ENCODE measurements at regions not wholly inside any gene's neighbourhood (a gene's known extent, or its start where the extent isn't known, plus 50 kb on each side); places are given as distances from the start of the nearest gene placed in this dataset.

DNA sequence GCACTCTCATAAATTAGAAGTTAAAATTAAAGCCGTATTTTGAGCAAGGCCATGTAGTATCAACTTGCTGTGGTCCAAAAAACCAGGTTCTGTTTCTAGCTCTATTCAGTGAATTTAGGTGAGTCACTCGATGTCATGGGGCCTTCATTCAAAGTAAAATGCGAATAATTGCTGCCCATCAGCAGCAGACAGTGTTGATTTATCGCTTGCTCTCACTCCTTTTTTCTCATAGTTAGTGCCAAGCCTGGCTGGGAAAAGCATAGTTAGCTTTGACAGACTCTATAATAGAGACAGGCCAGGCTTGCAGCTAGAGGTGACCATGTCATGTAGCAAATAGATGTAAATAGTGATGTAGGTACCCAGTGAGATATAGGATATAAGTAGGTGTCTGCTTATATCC is 136.0 kb downstream of the EDN1 start:
- Histone ChIP-seq H3K4me1 (ENCODE audit: insufficient read depth, low read length) (no peaks in the 10 kb centered on the region), H3K4me3 (ENCODE audit: low read length) (no peak overlapping the region), H3K9me3 (ENCODE audit: low read depth, low read length) (no peaks in the 10 kb centered on the region), H3K27me3 (ENCODE audit: insufficient read depth, low read length) (no peaks in the 10 kb centered on the region)

DNA sequence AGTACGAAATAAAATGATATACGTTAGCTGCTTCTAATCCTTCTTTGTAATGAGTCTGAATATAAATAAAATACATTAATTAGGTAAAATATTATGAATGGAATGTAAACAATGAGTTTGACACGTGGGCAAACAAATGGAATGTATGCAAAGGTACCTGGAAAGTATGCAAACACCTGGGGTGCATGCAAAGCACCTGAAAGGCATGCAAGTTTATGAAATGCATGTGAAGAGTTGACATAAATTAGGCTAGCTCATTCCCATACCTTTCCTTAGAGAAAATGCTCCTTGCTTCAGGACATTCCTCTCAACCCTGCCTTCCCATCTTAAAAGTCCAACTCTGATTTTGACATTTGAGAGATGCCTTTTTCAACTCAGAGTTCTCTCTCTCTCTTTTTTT is 140.9 kb downstream of the EDN1 start:
- no peaks in the 10 kb centered on the region for H3K9me3 ChIP-seq (ENCODE audit: low read depth, low read length)
- no peaks in the 10 kb centered on the region for H3K4me1 ChIP-seq (ENCODE audit: insufficient read depth, low read length)
- H3K27me3 ChIP-seq (ENCODE audit: insufficient read depth, low read length), result no peaks in the 10 kb centered on the region
- no peak overlapping the region for H3K4me3 ChIP-seq (ENCODE audit: low read length)

DNA sequence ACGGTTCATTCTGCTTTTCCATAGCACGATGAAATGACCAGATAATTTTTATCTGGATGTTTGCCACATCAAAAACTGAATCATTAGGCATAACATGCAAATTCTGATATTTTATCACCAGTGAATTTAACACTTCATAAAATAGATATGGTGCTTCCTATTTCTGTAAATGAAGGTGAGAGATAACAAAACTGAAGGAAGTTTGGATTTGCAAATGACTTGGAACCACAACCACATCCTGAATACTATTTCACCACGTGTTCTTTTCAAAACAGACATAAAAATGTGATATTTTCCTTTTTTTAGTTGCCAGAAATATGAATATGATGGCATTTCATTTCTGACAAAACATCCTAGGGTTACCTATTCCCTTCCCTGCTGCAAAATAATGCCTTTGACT is 146.1 kb downstream of the EDN1 start:
- Histone ChIP-seq H3K4me1 (ENCODE audit: insufficient read depth, low read length) (no peaks in the 10 kb centered on the region), H3K9me3 (ENCODE audit: low read depth, low read length) (no peaks in the 10 kb centered on the region), H3K4me3 (ENCODE audit: low read length) (no peak overlapping the region), H3K27me3 (ENCODE audit: insufficient read depth, low read length) (no peaks in the 10 kb centered on the region)

DNA sequence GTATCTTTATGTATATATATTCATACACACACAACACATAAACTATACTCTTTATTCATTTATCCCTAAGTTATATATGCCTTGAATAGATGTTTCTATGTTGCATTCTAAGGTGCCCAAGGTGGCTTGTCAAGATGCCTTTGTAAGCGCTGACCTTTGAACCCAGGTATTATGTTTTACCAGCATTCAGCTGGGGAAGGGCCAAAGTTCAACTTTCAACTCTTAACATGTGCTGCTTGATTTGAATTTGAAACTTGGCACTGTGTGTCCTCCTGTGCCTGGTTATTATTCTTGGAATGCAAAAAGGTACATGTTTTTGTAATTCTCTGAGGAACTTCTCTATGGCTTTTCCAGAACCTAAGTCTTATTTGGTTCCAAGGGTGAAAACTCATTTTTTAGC is 146.5 kb downstream of the EDN1 start:
- H3K27me3 ChIP-seq (ENCODE audit: insufficient read depth, low read length), result no peaks in the 10 kb centered on the region
- H3K4me3 ChIP-seq (ENCODE audit: low read length), result no peak overlapping the region
- no peaks in the 10 kb centered on the region for H3K9me3 ChIP-seq (ENCODE audit: low read depth, low read length)
- no peaks in the 10 kb centered on the region for H3K4me1 ChIP-seq (ENCODE audit: insufficient read depth, low read length)

DNA sequence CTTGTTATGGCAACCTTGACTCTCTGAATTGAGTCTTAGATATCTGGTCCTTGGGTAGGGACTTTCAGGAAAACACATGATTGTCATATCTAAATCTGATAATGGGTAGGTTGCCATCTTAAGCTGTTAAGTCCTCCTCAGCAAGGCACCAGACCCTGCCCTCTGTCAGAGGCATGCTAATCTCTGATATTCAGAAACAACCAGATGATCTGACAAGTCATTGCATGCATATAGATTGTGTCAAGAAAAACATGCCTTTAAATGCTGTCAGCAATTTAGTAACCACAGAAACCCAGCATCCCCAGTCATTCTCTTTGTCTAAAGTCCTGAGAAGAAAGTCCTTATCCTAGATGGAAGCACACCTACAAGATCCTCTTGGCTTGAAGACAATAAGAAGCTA is 149.1 kb downstream of the EDN1 start:
- no peaks in the 10 kb centered on the region for H3K4me1 ChIP-seq (ENCODE audit: insufficient read depth, low read length)
- no peaks in the 10 kb centered on the region for H3K9me3 ChIP-seq (ENCODE audit: low read depth, low read length)
- H3K27me3 ChIP-seq (ENCODE audit: insufficient read depth, low read length), result no peaks in the 10 kb centered on the region
- no peak overlapping the region for H3K4me3 ChIP-seq (ENCODE audit: low read length)

DNA sequence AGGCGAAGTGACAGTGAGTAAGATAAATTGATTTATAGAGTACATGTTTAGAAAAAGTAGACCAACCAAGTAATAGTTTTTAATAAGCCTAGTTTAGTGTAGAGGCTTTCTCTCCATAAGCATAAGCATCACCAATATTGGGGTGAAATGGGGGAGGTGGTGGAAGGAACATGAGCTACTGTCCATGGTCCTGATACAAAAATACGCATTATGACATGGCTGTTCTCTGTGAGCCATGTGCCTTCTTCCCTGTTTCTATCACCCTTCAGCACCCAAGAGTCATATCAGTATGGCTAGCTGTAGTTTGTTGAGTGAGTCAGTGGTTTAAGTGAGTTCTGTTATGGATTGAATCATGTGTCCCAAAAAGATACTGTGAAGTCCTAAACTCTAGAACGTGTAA is 150.8 kb downstream of the EDN1 start:
- H3K27me3 ChIP-seq (ENCODE audit: insufficient read depth, low read length), result no peaks in the 10 kb centered on the region
- H3K9me3 ChIP-seq (ENCODE audit: low read depth, low read length), result no peaks in the 10 kb centered on the region
- H3K4me3 ChIP-seq (ENCODE audit: low read length), result no peak overlapping the region
- H3K4me1 ChIP-seq (ENCODE audit: insufficient read depth, low read length), result no peaks in the 10 kb centered on the region

DNA sequence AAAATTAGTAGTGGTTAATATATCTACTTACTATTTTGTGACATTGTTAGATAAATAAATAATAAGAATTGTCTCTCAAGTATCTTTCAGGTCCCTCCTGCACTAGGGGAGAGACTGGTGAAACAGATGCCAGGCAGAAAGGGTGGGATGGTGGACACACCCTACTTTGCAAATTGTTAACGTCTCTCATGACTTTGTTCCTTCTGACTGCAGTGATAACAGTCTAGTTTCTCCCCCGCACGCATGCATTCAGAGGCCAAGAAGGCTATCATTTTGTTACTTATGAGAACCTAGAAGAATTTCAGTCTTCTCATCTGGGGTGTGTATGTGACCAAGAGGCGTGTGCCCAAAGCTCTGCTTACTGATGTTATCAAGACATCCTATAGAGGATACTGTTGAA is 152.3 kb downstream of the EDN1 start:
- Histone ChIP-seq H3K27me3 (ENCODE audit: insufficient read depth, low read length) (no peaks in the 10 kb centered on the region), H3K9me3 (ENCODE audit: low read depth, low read length) (no peaks in the 10 kb centered on the region), H3K4me3 (ENCODE audit: low read length) (no peak overlapping the region), H3K4me1 (ENCODE audit: insufficient read depth, low read length) (no peaks in the 10 kb centered on the region)

DNA sequence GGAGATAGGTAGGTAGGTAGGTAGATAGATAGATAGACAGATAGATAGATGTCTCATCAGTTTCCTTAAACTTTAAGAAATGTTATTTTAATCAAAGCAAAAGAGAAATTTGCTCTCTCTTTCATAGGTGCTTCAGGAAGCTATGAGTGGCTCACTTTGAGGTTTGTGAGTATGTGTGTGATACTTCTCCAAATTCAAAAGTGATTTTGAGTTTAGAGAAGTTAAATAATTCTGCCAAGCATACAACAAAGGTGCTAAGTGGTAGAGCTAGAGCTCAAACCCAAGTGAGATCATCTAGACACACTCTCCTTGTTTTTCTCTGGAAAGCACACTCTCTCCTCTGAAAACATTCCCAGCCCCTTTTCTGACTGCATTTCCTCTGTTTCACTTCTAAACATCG is 156.2 kb downstream of the EDN1 start:
- Histone ChIP-seq H3K4me3 (ENCODE audit: low read length) (no peak overlapping the region), H3K9me3 (ENCODE audit: low read depth, low read length) (no peaks in the 10 kb centered on the region), H3K4me1 (ENCODE audit: insufficient read depth, low read length) (no peaks in the 10 kb centered on the region)

DNA sequence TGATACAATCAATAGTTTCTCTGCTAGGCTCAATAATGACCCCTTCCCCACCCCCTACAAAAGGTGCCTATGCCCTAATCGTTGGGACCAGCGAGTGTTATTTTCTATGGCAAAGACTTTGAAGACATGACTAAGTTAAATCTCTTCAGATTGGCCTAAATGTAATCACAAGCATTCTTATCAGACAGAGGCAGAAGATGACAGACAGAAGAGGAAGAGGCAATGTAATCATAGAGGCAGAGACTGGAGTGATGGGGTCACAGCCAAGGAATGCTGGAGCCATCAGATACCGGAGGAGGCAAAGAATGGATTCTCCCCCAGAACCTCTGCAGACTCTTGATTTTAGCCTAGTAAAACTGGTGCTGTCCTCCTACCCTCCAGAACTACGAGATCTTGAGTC is 159.3 kb downstream of the EDN1 start:
- Histone ChIP-seq H3K27me3 (ENCODE audit: insufficient read depth, low read length) (no peaks in the 10 kb centered on the region), H3K4me3 (ENCODE audit: low read length) (no peak overlapping the region), H3K4me1 (ENCODE audit: insufficient read depth, low read length) (no peaks in the 10 kb centered on the region), H3K9me3 (ENCODE audit: low read depth, low read length) (no peaks in the 10 kb centered on the region)

More for the DNA sequence above, 156.2 kb downstream of the EDN1 start:
- H3K27me3 ChIP-seq (ENCODE audit: insufficient read depth, low read length), result no peaks in the 10 kb centered on the region

DNA sequence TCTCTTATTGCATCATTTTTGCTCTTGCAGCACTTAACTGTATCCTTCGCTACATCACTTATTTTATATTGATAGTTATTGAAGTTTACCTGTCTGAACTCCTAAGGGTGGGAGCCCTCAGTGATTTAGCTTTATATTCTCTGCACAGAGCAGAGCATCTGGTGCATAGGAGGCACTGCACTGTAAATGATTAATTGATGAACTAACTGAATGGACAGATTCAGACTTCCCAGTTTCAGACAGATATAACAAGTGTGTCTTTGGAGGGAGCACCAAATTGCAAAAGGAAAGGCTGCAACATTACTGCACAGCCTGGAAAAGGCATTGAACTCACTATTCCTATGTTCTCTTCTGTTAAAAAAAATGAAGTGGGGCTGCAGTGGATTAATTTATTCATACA is 160.3 kb downstream of the EDN1 start:
- no peaks in the 10 kb centered on the region for H3K9me3 ChIP-seq (ENCODE audit: low read depth, low read length)
- H3K4me1 ChIP-seq (ENCODE audit: insufficient read depth, low read length), result no peaks in the 10 kb centered on the region
- H3K27me3 ChIP-seq (ENCODE audit: insufficient read depth, low read length), result no peaks in the 10 kb centered on the region
- no peak overlapping the region for H3K4me3 ChIP-seq (ENCODE audit: low read length)

DNA sequence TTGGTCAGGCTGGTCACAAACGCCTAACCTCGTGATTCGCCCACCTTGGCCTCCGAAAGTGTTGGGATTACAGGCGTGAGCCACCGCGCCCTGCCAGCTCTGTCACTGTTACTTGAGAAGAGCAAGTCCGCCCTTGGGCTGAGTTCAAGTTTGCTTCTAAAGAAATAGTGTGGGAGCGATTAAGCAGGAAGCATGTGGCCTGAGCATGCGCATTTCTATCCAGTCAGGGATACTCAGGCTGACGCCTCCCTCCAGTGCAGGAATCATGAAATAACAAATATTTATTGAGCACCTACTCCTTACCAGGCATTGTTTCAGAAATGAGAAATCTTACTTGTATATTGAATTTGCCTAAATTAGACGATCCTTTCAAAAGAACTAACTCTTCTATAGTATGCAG is 166.2 kb downstream of the EDN1 start:
- no peak overlapping the region for H3K4me3 ChIP-seq (ENCODE audit: low read length)
- H3K27me3 ChIP-seq (ENCODE audit: insufficient read depth, low read length), result no peaks in the 10 kb centered on the region
- H3K4me1 ChIP-seq (ENCODE audit: insufficient read depth, low read length), result no peaks in the 10 kb centered on the region
- H3K9me3 ChIP-seq (ENCODE audit: low read depth, low read length), result no peaks in the 10 kb centered on the region

DNA sequence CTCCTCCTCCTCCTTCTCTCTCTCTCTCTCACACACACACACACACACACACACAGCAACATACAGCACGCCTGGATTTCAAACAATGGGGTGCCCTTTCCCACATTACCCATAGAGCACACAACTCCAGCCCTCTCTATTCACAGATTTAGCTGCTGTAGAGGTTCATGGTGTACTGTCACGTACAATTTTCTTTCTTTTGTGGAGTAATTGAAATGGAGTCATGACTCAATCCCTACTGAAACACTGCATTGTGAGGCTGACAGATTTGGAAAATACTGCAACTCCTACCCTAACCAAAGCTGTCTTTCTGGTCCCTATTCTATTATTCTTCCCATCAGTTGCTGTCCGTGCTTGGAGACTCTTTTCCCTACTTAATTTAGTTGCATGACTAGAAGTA is 166.9 kb downstream of the EDN1 start:
- H3K9me3 ChIP-seq (ENCODE audit: low read depth, low read length), result no peaks in the 10 kb centered on the region
- no peaks in the 10 kb centered on the region for H3K4me1 ChIP-seq (ENCODE audit: insufficient read depth, low read length)
- no peak overlapping the region for H3K4me3 ChIP-seq (ENCODE audit: low read length)
- no peaks in the 10 kb centered on the region for H3K27me3 ChIP-seq (ENCODE audit: insufficient read depth, low read length)

DNA sequence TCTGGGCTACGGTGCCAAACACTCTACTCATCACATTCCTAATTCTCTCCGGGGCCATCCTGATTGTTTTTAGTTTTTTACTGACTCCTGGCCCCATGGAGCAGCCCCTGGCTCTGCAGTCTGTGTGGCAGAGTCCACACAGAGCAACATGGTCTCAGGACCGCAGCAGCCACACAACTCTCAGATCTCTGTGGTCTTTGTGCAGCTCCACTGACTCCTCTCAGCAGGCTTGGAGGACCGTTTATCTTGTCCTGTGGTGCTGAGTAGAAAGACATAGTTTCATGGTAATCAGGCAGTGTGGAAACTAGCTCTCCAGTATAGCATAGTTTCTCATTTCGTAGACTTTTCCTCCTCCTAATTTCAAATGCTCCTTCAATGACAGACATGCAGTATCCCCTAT is 168.4 kb downstream of the EDN1 start:
- no peaks in the 10 kb centered on the region for H3K4me1 ChIP-seq (ENCODE audit: insufficient read depth, low read length)
- no peaks in the 10 kb centered on the region for H3K27me3 ChIP-seq (ENCODE audit: insufficient read depth, low read length)
- H3K9me3 ChIP-seq (ENCODE audit: low read depth, low read length), result no peaks in the 10 kb centered on the region
- no peak overlapping the region for H3K4me3 ChIP-seq (ENCODE audit: low read length)

DNA sequence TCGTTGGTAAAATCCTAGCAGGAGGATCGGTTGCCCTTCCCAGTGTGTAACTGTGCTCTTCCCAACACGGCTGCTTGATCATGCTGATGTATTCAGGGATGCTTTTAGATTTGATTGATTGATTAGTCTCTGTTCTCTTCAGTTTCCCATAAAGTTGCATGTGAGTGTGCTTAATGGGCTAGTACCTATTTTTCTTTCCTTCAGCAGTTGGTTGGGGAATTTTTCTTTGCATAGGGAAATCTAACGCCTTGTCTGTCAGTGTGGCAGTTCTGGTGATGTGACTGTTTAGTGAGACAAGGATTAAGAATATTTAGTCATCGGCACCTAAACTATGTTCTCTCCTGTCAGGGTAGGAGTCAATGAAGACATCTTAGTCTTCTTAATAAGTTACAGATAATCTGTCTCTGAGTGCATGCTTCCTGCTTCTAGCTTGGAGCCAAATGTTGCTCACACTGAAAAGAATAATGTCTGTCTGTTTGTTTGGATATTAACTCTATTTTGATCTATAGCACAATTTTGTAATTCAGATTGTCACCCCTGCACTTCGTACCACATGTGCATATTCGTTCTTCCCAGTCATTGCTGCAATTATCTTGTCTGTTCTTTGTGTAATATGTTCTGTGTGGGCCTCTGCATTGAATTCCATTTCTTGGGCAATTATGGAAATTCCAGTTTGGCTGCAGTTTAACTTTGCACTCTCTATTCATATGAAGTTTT is 169.9 kb downstream of the EDN1 start:
- Histone ChIP-seq H3K4me1 (ENCODE audit: insufficient read depth, low read length) (no peaks in the 10 kb centered on the region), H3K9me3 (ENCODE audit: low read depth, low read length) (no peaks in the 10 kb centered on the region), H3K4me3 (ENCODE audit: low read length) (no peak overlapping the region), H3K27me3 (ENCODE audit: insufficient read depth, low read length) (no peaks in the 10 kb centered on the region)

DNA sequence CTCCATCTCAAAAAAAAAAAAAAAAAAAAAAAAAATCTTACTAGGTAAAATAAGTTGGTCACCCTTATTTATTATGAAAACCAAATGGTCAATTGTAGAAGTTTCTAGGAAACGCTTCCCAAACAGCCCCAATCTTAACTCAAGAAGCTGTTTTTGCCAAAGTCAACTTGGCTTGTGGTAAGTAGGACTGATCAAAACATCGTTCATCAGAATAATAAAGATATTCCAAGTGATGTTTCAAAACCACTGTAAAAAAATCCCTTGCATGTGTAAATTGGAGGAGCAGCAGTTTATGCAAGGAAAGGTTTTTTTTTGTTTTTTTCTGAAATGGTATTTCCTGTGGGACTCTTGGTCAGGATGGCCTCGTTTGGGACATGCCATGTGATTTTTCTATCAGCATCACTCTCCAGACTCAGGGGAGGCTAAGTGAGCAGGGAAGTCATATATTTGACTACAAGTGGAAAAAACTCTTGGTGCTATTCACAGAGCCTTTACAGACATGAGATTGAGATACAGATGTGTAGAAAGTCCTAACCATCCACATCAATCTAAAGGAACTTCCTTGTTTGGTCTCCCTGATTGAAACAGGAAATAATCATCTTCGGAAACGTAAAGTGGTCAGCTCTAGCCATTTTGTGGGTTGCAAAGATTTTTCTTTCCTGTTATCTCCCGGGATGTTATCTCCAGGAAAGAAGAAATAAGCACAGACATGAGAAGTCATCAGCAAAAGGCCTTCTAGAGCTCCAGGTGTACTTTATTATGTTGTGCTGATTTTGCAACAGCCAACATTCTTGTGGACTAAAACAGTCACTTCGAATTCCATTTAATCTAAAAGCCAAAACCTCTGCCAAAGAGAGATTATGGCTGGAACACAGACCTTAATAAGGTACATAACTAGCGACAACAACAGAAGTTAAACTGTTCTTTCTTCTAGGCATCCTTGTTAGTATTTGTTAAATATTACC is 177.8 kb downstream of the EDN1 start:
- Histone ChIP-seq H3K27me3 (ENCODE audit: insufficient read depth, low read length) (no peaks in the 10 kb centered on the region), H3K4me1 (ENCODE audit: insufficient read depth, low read length) (no peaks in the 10 kb centered on the region), H3K4me3 (ENCODE audit: low read length) (no peak overlapping the region), H3K9me3 (ENCODE audit: low read depth, low read length) (no peaks in the 10 kb centered on the region)
